Right lobe of liver (tissue), 6 donors: ENCODE measurements at regions not wholly inside any gene's neighbourhood (a gene's known extent, or its start where the extent isn't known, plus 50 kb on each side); places are given as distances from the start of the nearest gene placed in this dataset.

ENCODE experiments used
- ATAC-seq, 4 donors: fragments of 200-7000 bp; cut with Tn5 transposase; one replicate each; pipeline ENCODE4 v1.9.1; 2020; ENCODE audit warnings: mild to moderate bottlenecking in 4 of 4, moderate library complexity in 4 of 4
- DNase-seq, 3 donors: peaks; one replicate each; pipeline ENCODE4 v3.0.0-alpha.2; 2020
- H3K27ac ChIP-seq, 3 donors: fragments of 200-600 bp; one replicate each; pipeline ENCODE4 v1.8.0; 2022
- H3K27me3 ChIP-seq, 2 donors: fragments of 200-600 bp; one replicate each; pipeline ENCODE4 v1.8.0; 2022
- H3K36me3 ChIP-seq, 4 donors: fragments of 200-600 bp; sonication (generic) in 1 of 4; one replicate each; pipeline versions ENCODE4 v1.5.1 to v1.8.0; 2017 to 2022; ENCODE audit warnings: control low read depth in 1 of 4
- H3K4me1 ChIP-seq, 4 donors: fragments of 200-600 bp; sonication (generic) in 1 of 4; one replicate each; pipeline versions ENCODE4 v1.5.1 to v1.8.0; 2017 to 2022; ENCODE audit warnings: control low read depth in 1 of 4
- H3K4me3 ChIP-seq, 3 donors: fragments of 200-600 bp; one replicate each; pipeline ENCODE4 v1.8.0; 2022
- H3K9me3 ChIP-seq, 4 donors: fragments of 200-600 bp; sonication (generic) in 1 of 4; one replicate each; pipeline versions ENCODE4 v1.5.1 to v1.8.0; 2017 to 2022; ENCODE audit warnings: control low read depth in 1 of 4
- POLR2A ChIP-seq: fragments of 450-650 bp; IDR thresholded peaks from one replicate; pipeline ENCODE4 v1.6.1; 2017; ENCODE audit warnings: antibody characterized with exemption, mild to moderate bottlenecking
- WGBS: methylation state at CpG from one replicate; pipeline ENCODE4 v1.1.6; 2018; ENCODE audit warnings: low coverage, low lambda C conversion rate; ENCODE audit not compliant: insufficient coverage; ENCODE audit errors: missing lambda C conversion rate; 5-methylcytosine and 5-hydroxymethylcytosine counted together
- intact Hi-C, 2 donors: fragments of 100-400 bp; cut with DNase I; formaldehyde crosslinking; loops; one replicate each; pipeline versions ENCODE4 v1.11.2 to v1.14.1; 2022
- TF ChIP-seq, protein P1 (sequence below), 4 donors: fragments of 200-600 bp in 3 of 4; fragments of 450-650 bp in 1 of 4; IDR thresholded peaks; one replicate each; pipeline versions ENCODE4 v1.5.1 to v1.8.0; 2016 to 2022; ENCODE audit warnings: antibody characterized with exemption in 4 of 4, mild to moderate bottlenecking in 2 of 4
- donor health status: DM: no; HTN: yes; CAD: no.
- donor health status: DM: no; HTN: no; CAD: no.
- donor health status: DM: no; HTN: no; CAD: no.
- donor health status: DM: no; HTN: yes; CAD: no.
- donor health status: DM: no; HTN: yes; CAD: no.

DNA sequence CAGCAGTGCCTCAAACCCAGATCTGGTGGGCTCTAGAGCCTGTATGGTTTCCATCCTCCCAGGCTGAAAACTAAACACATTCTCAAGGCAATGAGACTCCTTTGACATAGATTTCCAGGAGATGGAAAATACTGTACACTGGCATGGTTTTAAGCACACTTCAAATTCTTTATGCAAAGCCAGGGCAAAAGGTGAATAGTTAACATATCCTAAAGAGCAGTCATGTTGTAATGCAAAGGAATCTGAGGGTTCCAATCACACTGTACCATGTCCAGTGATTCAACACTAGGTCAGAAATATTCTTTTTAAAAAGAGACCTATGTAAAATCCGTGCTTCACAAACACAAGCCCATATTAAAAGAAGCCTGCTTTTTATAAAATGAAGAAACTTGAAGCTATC lies 195.3 kb downstream of the QDPR start:
- Histone ChIP-seq H3K9me3 (no peaks in the 10 kb centered on the region), H3K27me3 (no peaks in the 10 kb centered on the region), H3K27ac (no peak overlapping the region), H3K4me1 (no peaks in the 10 kb centered on the region), H3K4me3 (no peak overlapping the region), H3K36me3 (no peaks in the 10 kb centered on the region)
- no peak for ATAC-seq
- intact Hi-C loops, result no loop called here
- no peak for TF ChIP-seq POLR2A
- TF ChIP-seq, protein P1, sequence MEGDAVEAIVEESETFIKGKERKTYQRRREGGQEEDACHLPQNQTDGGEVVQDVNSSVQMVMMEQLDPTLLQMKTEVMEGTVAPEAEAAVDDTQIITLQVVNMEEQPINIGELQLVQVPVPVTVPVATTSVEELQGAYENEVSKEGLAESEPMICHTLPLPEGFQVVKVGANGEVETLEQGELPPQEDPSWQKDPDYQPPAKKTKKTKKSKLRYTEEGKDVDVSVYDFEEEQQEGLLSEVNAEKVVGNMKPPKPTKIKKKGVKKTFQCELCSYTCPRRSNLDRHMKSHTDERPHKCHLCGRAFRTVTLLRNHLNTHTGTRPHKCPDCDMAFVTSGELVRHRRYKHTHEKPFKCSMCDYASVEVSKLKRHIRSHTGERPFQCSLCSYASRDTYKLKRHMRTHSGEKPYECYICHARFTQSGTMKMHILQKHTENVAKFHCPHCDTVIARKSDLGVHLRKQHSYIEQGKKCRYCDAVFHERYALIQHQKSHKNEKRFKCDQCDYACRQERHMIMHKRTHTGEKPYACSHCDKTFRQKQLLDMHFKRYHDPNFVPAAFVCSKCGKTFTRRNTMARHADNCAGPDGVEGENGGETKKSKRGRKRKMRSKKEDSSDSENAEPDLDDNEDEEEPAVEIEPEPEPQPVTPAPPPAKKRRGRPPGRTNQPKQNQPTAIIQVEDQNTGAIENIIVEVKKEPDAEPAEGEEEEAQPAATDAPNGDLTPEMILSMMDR (IDR thresholded peaks at IDR 0.05), result no peak
- no peak for DNase-seq
- WGBS, result 47% methylated on average over 1 of the region's 1 CpG

DNA sequence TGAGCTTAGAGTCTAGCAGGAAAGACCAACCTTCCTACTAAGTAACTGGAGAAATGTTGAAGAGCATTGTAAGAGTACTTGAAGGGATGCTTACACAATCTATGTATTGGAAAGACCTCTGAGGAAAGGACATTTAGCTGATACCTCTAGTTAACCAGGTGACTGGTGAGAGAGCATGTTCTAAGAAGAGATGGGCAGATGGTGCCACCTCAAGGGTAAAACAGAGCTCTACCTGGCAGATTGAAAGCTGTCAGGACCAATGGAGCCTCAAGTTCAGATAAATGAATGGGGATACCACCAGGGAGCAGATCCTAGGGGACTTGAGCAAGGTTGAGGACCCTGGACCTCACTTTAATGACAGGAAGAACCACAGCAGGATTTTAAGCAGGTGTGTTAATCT lies 196.4 kb downstream of the QDPR start:
- Histone ChIP-seq H3K36me3 (no peaks in the 10 kb centered on the region), H3K4me1 (no peaks in the 10 kb centered on the region), H3K27me3 (no peaks in the 10 kb centered on the region), H3K27ac (no peak overlapping the region), H3K4me3 (no peak overlapping the region), H3K9me3 (no peaks in the 10 kb centered on the region)
- ATAC-seq, result peak; percentile 28 to 75 (median 41)
- intact Hi-C loops, result no loop called here
- DNase-seq, result no peak
- TF ChIP-seq, protein P1 (IDR thresholded peaks at IDR 0.05), result no peak
- no peak for TF ChIP-seq POLR2A

DNA sequence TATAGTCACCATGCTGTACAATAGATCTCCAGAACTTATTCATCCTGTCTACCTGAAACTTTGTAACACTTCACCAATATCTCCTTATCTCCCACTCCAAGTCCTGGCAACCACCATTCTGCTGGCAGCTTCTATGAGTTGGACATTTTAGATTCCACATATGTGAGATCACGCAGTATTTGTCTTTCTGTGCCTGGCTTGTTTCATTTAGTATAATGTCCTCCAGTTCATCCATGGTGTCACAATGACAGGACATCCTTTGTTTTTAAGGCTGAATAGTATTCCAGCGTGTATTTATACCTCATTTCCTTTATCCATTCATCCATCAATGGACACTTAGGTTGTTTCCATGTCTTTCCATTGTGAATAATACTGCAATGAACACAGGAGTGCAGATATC lies 198.7 kb downstream of the QDPR start:
- ATAC-seq (no peak), DNase-seq (no peak)
- no peak overlapping the region for H3K27ac ChIP-seq
- H3K27me3 ChIP-seq, result no peaks in the 10 kb centered on the region
- 61% methylated on average over 2 of the region's 2 CpGs for WGBS
- no peaks in the 10 kb centered on the region for H3K9me3 ChIP-seq
- no peak overlapping the region for H3K4me3 ChIP-seq
- no peaks in the 10 kb centered on the region for H3K4me1 ChIP-seq
- intact Hi-C loops, result no loop called here
- no peak for TF ChIP-seq POLR2A
- TF ChIP-seq, protein P1 (IDR thresholded peaks at IDR 0.05), result no peak
- H3K36me3 ChIP-seq, result no peaks in the 10 kb centered on the region

DNA sequence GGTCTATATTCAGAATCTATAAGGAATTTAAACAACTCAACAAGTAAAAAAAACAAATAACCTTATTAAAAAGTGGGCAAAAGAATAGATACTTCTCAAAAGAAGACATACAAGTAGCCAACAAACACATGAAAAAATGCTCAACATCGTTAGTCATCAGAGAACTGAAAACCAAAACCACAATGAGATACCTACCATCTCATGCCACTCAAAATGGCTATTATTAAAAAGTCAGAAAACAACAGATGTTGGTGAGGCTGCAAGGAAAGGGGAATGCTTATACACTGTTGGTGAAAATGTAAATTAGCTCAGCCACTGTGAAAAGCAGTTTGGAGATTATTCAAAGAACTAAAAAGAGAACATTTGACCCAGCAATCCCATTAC lies 201.6 kb downstream of the QDPR start:
- 32% methylated on average over 1 of the region's 1 CpG for WGBS
- H3K27ac ChIP-seq, result no peak overlapping the region
- no peaks in the 10 kb centered on the region for H3K4me1 ChIP-seq
- no peaks in the 10 kb centered on the region for H3K36me3 ChIP-seq
- no peak overlapping the region for H3K4me3 ChIP-seq
- intact Hi-C loops, result no loop called here
- DNase-seq, result no peak
- no peaks in the 10 kb centered on the region for H3K27me3 ChIP-seq
- ATAC-seq, result no peak
- TF ChIP-seq POLR2A, result no peak
- TF ChIP-seq, protein P1 (IDR thresholded peaks at IDR 0.05), result no peak
- H3K9me3 ChIP-seq, result peaks cover 0 to 3% (median 0%) of the 10 kb centered on the region in 4 donors

DNA sequence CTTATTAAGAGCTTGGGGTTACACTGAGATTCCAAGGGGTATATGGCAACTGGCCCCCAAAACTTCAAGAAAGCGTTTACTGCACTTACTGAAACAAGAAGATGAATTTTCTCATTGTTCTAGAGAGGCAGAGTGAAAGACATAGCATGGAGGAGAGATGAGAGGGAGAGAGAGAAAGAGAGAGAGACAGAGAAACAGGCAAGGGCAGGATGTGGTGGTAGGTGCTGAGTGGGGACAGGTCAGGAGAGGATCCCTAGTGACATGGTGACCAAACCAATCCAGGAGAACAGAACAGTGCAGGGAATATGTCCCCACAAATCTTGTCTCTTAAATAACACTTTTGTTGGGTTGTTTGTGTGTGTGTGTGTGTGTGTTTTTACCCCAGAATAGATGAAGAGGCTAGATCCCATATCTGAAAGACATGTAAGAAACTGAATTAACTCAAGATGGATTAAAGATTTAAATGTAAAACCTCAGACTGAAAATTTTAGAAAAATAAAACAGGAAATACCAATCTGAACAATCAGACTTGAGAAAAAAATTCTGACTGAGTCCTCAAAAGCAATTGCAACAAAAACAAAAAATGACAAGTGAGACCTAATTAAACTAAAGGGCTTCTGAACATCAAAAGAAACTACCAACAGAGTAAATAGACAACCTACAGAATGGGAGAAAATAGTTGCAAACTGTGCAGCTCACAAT lies 202.2 kb downstream of the QDPR start:
- no peak for TF ChIP-seq POLR2A
- no peak overlapping the region for H3K27ac ChIP-seq
- no peaks in the 10 kb centered on the region for H3K36me3 ChIP-seq
- WGBS, result 33% methylated on average over 1 of the region's 1 CpG
- intact Hi-C loops, result no loop called here
- no peaks in the 10 kb centered on the region for H3K27me3 ChIP-seq
- no peak for DNase-seq
- H3K4me3 ChIP-seq, result no peak overlapping the region
- H3K4me1 ChIP-seq, result no peaks in the 10 kb centered on the region
- ATAC-seq, result no peak
- H3K9me3 ChIP-seq, result peaks cover 0 to 3% (median 0%) of the 10 kb centered on the region in 4 donors
